Progenitor cell of endocrine pancreas (in vitro differentiated cells): ENCODE measurements at regions not wholly inside any gene's neighbourhood (a gene's known extent, or its start where the extent isn't known, plus 50 kb on each side); places are given as distances from the start of the nearest gene placed in this dataset.

Experiments used
- DNase-seq: peaks from one replicate; pipeline ENCODE4 v3.0.0; 2021; ENCODE audit warnings: low spot score; ENCODE audit not compliant: unreplicated experiment
- H3K27ac Mint-ChIP-seq: 2 replicates; pipeline ENCODE4 v1.8.0; 2021; ENCODE audit warnings: mild to moderate bottlenecking, moderate library complexity, mixed read lengths
- H3K27me3 Mint-ChIP-seq: 2 replicates; pipeline ENCODE4 v1.8.0; 2021; ENCODE audit warnings: mixed read lengths
- H3K36me3 Mint-ChIP-seq: 2 replicates; pipeline ENCODE4 v1.8.0; 2022; ENCODE audit warnings: mixed read lengths; ENCODE audit not compliant: insufficient read depth
- H3K4me1 Mint-ChIP-seq: 2 replicates; pipeline ENCODE4 v1.8.0; 2021; ENCODE audit warnings: low read depth, mixed read lengths
- H3K4me3 Mint-ChIP-seq: 2 replicates; pipeline ENCODE4 v1.8.0; 2021; ENCODE audit warnings: low read depth, mild to moderate bottlenecking, moderate library complexity, mixed read lengths
- H3K9me3 Mint-ChIP-seq: 2 replicates; pipeline ENCODE4 v1.8.0; 2021; ENCODE audit warnings: low read depth, mixed read lengths
- TF ChIP-seq, protein P1 (sequence below): fragments of 200-600 bp; sonication (generic); IDR thresholded peaks from one replicate; pipeline ENCODE4 v1.5.0; 2021; ENCODE audit warnings: antibody characterized with exemption, mild to moderate bottlenecking; ENCODE audit not compliant: unreplicated experiment

DNA sequence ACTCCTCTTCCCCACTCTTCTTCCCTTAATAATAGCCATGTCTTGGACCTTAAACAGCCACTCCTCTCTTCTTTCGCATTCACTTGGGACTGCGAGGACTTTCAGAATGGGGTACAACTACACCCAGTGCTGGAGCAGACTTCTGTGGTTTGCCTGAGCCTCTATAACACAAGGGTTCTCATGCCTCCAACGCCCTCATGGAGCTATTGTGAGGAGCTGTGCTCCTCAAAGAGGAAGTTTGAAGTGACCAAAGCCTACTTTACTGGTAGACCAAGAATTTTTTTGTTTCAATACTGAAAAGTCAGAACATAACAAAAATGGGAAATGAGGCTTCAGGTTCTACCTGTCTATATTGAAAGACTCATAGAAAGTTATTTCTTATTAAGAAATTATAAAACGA is 316.4 kb downstream of the PIK3R1 start:
- TF ChIP-seq, protein P1, sequence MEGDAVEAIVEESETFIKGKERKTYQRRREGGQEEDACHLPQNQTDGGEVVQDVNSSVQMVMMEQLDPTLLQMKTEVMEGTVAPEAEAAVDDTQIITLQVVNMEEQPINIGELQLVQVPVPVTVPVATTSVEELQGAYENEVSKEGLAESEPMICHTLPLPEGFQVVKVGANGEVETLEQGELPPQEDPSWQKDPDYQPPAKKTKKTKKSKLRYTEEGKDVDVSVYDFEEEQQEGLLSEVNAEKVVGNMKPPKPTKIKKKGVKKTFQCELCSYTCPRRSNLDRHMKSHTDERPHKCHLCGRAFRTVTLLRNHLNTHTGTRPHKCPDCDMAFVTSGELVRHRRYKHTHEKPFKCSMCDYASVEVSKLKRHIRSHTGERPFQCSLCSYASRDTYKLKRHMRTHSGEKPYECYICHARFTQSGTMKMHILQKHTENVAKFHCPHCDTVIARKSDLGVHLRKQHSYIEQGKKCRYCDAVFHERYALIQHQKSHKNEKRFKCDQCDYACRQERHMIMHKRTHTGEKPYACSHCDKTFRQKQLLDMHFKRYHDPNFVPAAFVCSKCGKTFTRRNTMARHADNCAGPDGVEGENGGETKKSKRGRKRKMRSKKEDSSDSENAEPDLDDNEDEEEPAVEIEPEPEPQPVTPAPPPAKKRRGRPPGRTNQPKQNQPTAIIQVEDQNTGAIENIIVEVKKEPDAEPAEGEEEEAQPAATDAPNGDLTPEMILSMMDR = no peak
- Mint-ChIP-seq H3K4me1 (peaks cover 16% of the 10 kb centered on the region), H3K9me3 (peaks cover 9% of the 10 kb centered on the region), H3K36me3 (peaks cover 4% of the 10 kb centered on the region), H3K4me3 (no peak overlapping the region), H3K27me3 (peaks cover 3% of the 10 kb centered on the region), H3K27ac (no peak overlapping the region)
- no peak for DNase-seq

DNA sequence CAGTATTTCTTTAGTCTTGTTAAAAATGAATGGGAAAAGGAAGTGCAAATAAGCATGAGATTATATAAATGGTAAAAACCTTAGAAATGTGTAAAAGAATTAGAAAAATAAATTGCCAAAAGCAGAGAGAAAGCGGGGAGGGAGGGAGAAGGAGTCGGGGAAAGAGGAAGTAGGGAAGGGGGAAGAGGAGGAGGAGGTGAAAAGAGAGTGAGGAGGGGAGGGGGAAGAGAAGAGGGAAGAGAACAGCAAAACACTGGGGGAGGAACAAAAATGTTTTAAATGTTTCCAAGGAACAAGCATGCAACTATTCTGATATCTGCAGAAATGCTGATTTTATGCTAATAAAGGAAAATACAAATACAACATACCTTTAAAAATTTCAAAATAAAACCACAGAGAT is 317.5 kb downstream of the PIK3R1 start:
- Mint-ChIP-seq H3K27me3 (peaks cover 3% of the 10 kb centered on the region), H3K9me3 (peaks cover 4% of the 10 kb centered on the region), H3K4me1 (peaks cover 16% of the 10 kb centered on the region), H3K4me3 (no peak overlapping the region), H3K27ac (no peak overlapping the region), H3K36me3 (peaks cover under 1% of the 10 kb centered on the region)
- TF ChIP-seq, protein P1 = no peak
- no peak for DNase-seq

DNA sequence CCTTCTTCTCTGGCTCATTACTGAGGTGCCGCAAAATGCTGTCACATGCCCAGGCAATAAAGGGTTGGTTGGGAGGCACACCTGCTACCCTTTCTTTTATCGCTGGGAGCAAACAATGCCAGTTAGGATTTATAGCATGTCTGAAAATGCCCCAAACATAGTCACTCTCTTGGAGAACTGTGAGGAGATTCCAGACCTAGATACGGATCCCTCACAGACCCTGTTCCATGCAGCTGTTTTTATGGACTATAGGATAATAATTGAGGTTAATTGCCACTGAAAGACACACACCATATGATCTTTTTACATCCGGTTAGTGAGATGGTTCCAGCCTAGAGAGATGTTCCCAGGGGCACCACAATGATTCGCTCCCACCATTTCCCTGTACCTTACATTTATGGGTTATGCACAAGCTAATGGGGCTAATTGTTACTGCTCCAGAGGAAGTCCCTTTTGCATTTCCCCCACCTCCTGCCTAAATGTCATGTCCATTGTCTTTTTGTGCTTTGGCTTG is 318.1 kb downstream of the PIK3R1 start:
- peaks cover 16% of the 10 kb centered on the region for H3K4me1 Mint-ChIP-seq
- TF ChIP-seq, protein P1 = no peak
- no peak for DNase-seq
- peaks cover 3% of the 10 kb centered on the region for H3K27me3 Mint-ChIP-seq
- no peak overlapping the region for H3K4me3 Mint-ChIP-seq
- H3K27ac Mint-ChIP-seq = no peak overlapping the region
- H3K9me3 Mint-ChIP-seq = peaks cover 3% of the 10 kb centered on the region
- H3K36me3 Mint-ChIP-seq = no peaks in the 10 kb centered on the region

DNA sequence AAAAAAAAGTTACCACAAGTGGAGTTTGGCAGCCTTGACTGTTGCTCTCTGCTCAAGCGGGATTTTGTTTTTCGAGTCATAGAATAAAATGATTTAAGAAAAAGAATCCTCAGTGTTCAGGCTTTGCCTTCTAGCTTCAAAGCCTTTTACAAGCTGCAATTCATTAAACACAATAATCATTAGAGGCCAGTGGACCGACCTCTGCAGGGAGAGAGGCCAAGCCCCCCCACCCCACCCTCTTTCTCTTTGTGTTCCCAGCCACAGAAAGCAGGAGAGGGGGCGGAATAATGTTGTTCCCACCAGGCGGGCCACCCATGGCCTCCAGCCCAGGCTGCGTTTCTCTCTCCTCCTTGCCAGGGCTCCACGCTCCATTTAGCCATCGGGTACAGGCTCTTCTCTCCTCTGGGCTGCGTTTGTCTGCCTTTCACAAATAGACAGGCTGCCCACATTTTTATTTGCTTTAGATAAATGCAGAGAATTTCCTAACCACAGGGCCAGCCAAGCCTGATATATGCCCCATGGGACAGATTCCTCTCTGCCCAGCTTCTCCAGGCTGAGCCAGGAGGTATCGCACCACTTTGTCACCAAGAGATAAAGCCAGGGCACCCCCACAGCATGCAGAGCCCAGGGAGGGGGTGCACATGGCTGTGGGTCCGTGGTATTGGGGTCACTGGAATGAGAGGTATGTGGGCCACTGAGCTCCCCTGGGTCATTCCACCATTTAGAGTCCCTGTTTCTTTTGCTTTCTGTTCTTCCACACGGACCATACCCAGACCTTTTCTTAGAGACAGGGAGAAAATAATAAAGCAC is 318.8 kb downstream of the PIK3R1 start:
- Mint-ChIP-seq H3K27me3 (peaks cover 5% of the 10 kb centered on the region), H3K4me3 (no peak overlapping the region), H3K27ac (no peak overlapping the region), H3K9me3 (no peaks in the 10 kb centered on the region), H3K4me1 (peaks cover 16% of the 10 kb centered on the region), H3K36me3 (no peaks in the 10 kb centered on the region)
- TF ChIP-seq, protein P1 = no peak
- no peak for DNase-seq

DNA sequence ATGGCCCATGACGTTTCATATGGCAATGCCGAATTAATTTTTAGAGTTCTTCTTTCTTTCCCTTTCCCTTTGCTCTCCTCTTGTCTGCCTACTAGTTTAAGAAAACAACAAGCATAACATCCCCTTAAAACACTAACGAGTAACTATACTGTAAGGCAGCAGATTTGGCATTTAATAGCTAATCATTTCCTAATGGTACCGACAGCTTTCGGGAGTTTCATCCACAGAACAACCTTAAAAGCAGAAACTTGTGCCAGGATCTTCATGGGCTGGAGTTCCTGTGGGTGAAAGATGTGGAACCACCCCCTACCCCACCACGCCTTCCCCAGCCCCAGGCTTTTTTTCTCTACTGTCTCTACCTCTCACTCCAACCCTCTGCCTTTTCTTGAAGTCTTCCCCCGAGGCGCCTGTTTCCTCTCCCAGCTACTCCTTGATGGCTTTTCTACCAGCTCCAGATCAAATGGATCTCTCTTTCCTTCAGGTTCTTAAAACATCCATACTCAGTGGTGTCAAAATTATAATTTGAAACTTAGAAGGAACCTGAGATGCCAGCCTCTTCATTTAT is 319.5 kb downstream of the PIK3R1 start:
- Mint-ChIP-seq H3K4me3 (no peak overlapping the region), H3K27ac (peak overlapping the region; percentile 18), H3K4me1 (peaks cover 16% of the 10 kb centered on the region), H3K36me3 (no peaks in the 10 kb centered on the region), H3K27me3 (peaks cover 6% of the 10 kb centered on the region), H3K9me3 (no peaks in the 10 kb centered on the region)
- DNase-seq = no peak
- TF ChIP-seq, protein P1 = no peak
